PC-9 (cell line): ENCODE measurements at regions not wholly inside any gene's neighbourhood (a gene's known extent, or its start where the extent isn't known, plus 50 kb on each side); places are given as distances from the start of the nearest gene placed in this dataset.

Experiments
- CTCF ChIP-seq: fragments of 200-600 bp; sonication (generic); conservative IDR thresholded peaks from 2 replicates; pipeline ENCODE4 v1.6.1; 2017; ENCODE audit warnings: mixed run types, antibody characterized with exemption, mild to moderate bottlenecking, moderate library complexity
- EZH2 ChIP-seq: fragments of 200-600 bp; sonication (generic); IDR thresholded peaks from 2 replicates; pipeline ENCODE4 v1.8.0; 2017; ENCODE audit warnings: antibody characterized with exemption, low read depth

- TF ChIP-seq CTCF (no peak), EZH2 (no peak)
Observed at GRCh38 chr14:55845963-55846825, 266.2 kb downstream of the KTN1 start.
